Neural cell (in vitro differentiated cells): ENCODE measurements at regions not wholly inside any gene's neighbourhood (a gene's known extent, or its start where the extent isn't known, plus 50 kb on each side); places are given as distances from the start of the nearest gene placed in this dataset.

Experiments
- H2AFZ ChIP-seq: fragments of 200-600, 300-800 bp; sonication (generic), shearing (Covaris generic); 2 replicates; pipeline ENCODE4 v1.6.0; 2014; ENCODE audit warnings: low read depth, mild to moderate bottlenecking, antibody characterized with exemption, low read length, moderate library complexity
- H3F3A ChIP-seq: fragments of 200-600 bp; shearing (Covaris generic); 2 replicates; pipeline ENCODE4 v1.6.1; 2016; ENCODE audit warnings: mild to moderate bottlenecking, moderate library complexity, mixed read lengths, antibody characterized with exemption, low read length; ENCODE audit not compliant: insufficient read depth, poor library complexity, severe bottlenecking
- H3K27ac ChIP-seq: fragments of 200-600, 300-800 bp; sonication (generic), shearing (Covaris generic); 2 replicates; pipeline ENCODE4 v1.5.1; 2014; ENCODE audit warnings: mild to moderate bottlenecking, low read length, moderate library complexity
- H3K27me3 ChIP-seq: fragments of 300-800, 200-600 bp; sonication (generic), shearing (Covaris generic); 2 replicates; pipeline ENCODE4 v1.6.0; 2014; ENCODE audit warnings: mild to moderate bottlenecking, low read depth, low read length, moderate library complexity; ENCODE audit not compliant: insufficient read depth
- H3K36me3 ChIP-seq: fragments of 300-800, 200-600 bp; sonication (generic), shearing (Covaris generic); 2 replicates; pipeline ENCODE4 v1.5.1; 2014; ENCODE audit warnings: mild to moderate bottlenecking, antibody characterized with exemption, low read length, moderate library complexity; ENCODE audit not compliant: insufficient read depth
- H3K4me2 ChIP-seq: fragments of 300-800, 200-600 bp; sonication (generic), shearing (Covaris generic); 2 replicates; pipeline ENCODE4 v1.6.0; 2014; ENCODE audit warnings: mild to moderate bottlenecking, low read length
- H3K4me3 ChIP-seq: fragments of 300-800, 200-600 bp; sonication (generic), shearing (Covaris generic); 2 replicates; pipeline ENCODE4 v1.5.1; 2014; ENCODE audit warnings: mild to moderate bottlenecking, low read length, moderate library complexity
- H3K79me2 ChIP-seq: fragments of 200-600 bp; shearing (Covaris generic); replicated peaks from 2 replicates; pipeline ENCODE4 v1.6.0; 2014; ENCODE audit warnings: mild to moderate bottlenecking, low read length, moderate library complexity; ENCODE audit not compliant: insufficient read depth
- H3K9ac ChIP-seq: fragments of 300-800, 200-600 bp; sonication (generic), shearing (Covaris generic); 2 replicates; pipeline ENCODE4 v1.6.1; 2016; ENCODE audit warnings: mild to moderate bottlenecking, low read length, mixed read lengths
- H3K9me2 ChIP-seq: fragments of 200-600 bp; shearing (Covaris generic); 2 replicates; pipeline ENCODE4 v1.6.1; 2016; ENCODE audit warnings: mild to moderate bottlenecking, low read length, mixed read lengths; ENCODE audit not compliant: insufficient read depth
- H3K9me3 ChIP-seq: fragments of 200-600, 300-800 bp; sonication (generic), shearing (Covaris generic); 2 replicates; pipeline ENCODE4 v1.6.1; 2016; ENCODE audit warnings: mild to moderate bottlenecking, mixed run types, low read length, moderate library complexity, mixed read lengths
- H4K20me1 ChIP-seq: fragments of 200-600 bp; shearing (Covaris generic); 2 replicates; pipeline ENCODE4 v1.6.1; 2016; ENCODE audit warnings: mild to moderate bottlenecking, mixed run types; ENCODE audit not compliant: insufficient read depth
- EP300 ChIP-seq: fragments of 450-650 bp; conservative IDR thresholded peaks from 2 replicates; pipeline ENCODE4 v1.6.1; 2014; ENCODE audit warnings: antibody characterized with exemption, mild to moderate bottlenecking, moderate library complexity; ENCODE audit not compliant: poor library complexity, severe bottlenecking
- EZH2 ChIP-seq: fragments of 200-600, 300-800 bp; shearing (Covaris generic), sonication (generic); IDR thresholded peaks from 2 replicates; pipeline ENCODE4 v1.6.1; 2014; ENCODE audit warnings: antibody characterized with exemption, low read length, borderline replicate concordance, mild to moderate bottlenecking; ENCODE audit not compliant: insufficient read depth, poor library complexity, severe bottlenecking
- MXI1 ChIP-seq: fragments of 450-650 bp; conservative IDR thresholded peaks from 2 replicates; pipeline ENCODE4 v1.6.1; 2014; ENCODE audit warnings: antibody characterized with exemption, mild to moderate bottlenecking; ENCODE audit not compliant: poor library complexity, severe bottlenecking
- POLR2AphosphoS5 ChIP-seq: IDR thresholded peaks from 2 replicates; pipeline ENCODE4 v1.6.1; 2012
- RAD21 ChIP-seq: fragments of 450-650 bp; conservative IDR thresholded peaks from 2 replicates; pipeline ENCODE4 v1.6.1; 2014; ENCODE audit warnings: antibody characterized with exemption, mild to moderate bottlenecking, moderate library complexity
- SMC3 ChIP-seq: fragments of 450-650 bp; conservative IDR thresholded peaks from 2 replicates; pipeline ENCODE4 v1.6.1; 2014; ENCODE audit warnings: antibody characterized with exemption, mild to moderate bottlenecking, moderate library complexity; ENCODE audit not compliant: poor library complexity
- TAF1 ChIP-seq: IDR thresholded peaks from 2 replicates; pipeline ENCODE4 v1.6.1; 2012; ENCODE audit warnings: low read depth
- TF ChIP-seq, protein P1 (sequence below): fragments of 450-650 bp; IDR thresholded peaks from 2 replicates; pipeline ENCODE4 v1.5.1; 2014; ENCODE audit warnings: antibody characterized with exemption, mild to moderate bottlenecking, moderate library complexity; ENCODE audit not compliant: poor library complexity, severe bottlenecking
- TF ChIP-seq, protein P2 (sequence below): IDR thresholded peaks from 2 replicates; pipeline ENCODE4 v1.6.1; 2012; ENCODE audit warnings: borderline replicate concordance

GRCh38 chr1:118325550-118326225 lies 140.7 kb upstream of the SPAG17 start:
- no peak overlapping the region for H3K27ac ChIP-seq
- H2AFZ ChIP-seq, result no peak overlapping the region
- H3K36me3 ChIP-seq, result no peaks in the 10 kb centered on the region
- no peak overlapping the region for H3K4me3 ChIP-seq
- H3F3A ChIP-seq, result no peaks in the 10 kb centered on the region
- H4K20me1 ChIP-seq, result no peaks in the 10 kb centered on the region
- no peaks in the 10 kb centered on the region for H3K79me2 ChIP-seq
- no peak overlapping the region for H3K9ac ChIP-seq
- no peaks in the 10 kb centered on the region for H3K9me2 ChIP-seq
- no peak overlapping the region for H3K4me2 ChIP-seq
- TF ChIP-seq SMC3, result no peak
- TF ChIP-seq EP300, result no peak
- TF ChIP-seq TAF1, result no peak
- TF ChIP-seq POLR2AphosphoS5, result no peak
- TF ChIP-seq MXI1, result no peak
- TF ChIP-seq RAD21, result no peak
- TF ChIP-seq, protein P1, sequence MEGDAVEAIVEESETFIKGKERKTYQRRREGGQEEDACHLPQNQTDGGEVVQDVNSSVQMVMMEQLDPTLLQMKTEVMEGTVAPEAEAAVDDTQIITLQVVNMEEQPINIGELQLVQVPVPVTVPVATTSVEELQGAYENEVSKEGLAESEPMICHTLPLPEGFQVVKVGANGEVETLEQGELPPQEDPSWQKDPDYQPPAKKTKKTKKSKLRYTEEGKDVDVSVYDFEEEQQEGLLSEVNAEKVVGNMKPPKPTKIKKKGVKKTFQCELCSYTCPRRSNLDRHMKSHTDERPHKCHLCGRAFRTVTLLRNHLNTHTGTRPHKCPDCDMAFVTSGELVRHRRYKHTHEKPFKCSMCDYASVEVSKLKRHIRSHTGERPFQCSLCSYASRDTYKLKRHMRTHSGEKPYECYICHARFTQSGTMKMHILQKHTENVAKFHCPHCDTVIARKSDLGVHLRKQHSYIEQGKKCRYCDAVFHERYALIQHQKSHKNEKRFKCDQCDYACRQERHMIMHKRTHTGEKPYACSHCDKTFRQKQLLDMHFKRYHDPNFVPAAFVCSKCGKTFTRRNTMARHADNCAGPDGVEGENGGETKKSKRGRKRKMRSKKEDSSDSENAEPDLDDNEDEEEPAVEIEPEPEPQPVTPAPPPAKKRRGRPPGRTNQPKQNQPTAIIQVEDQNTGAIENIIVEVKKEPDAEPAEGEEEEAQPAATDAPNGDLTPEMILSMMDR, result no peak
- no peak for TF ChIP-seq EZH2
- TF ChIP-seq, protein P2, sequence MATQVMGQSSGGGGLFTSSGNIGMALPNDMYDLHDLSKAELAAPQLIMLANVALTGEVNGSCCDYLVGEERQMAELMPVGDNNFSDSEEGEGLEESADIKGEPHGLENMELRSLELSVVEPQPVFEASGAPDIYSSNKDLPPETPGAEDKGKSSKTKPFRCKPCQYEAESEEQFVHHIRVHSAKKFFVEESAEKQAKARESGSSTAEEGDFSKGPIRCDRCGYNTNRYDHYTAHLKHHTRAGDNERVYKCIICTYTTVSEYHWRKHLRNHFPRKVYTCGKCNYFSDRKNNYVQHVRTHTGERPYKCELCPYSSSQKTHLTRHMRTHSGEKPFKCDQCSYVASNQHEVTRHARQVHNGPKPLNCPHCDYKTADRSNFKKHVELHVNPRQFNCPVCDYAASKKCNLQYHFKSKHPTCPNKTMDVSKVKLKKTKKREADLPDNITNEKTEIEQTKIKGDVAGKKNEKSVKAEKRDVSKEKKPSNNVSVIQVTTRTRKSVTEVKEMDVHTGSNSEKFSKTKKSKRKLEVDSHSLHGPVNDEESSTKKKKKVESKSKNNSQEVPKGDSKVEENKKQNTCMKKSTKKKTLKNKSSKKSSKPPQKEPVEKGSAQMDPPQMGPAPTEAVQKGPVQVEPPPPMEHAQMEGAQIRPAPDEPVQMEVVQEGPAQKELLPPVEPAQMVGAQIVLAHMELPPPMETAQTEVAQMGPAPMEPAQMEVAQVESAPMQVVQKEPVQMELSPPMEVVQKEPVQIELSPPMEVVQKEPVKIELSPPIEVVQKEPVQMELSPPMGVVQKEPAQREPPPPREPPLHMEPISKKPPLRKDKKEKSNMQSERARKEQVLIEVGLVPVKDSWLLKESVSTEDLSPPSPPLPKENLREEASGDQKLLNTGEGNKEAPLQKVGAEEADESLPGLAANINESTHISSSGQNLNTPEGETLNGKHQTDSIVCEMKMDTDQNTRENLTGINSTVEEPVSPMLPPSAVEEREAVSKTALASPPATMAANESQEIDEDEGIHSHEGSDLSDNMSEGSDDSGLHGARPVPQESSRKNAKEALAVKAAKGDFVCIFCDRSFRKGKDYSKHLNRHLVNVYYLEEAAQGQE, result no peak
- no peaks in the 10 kb centered on the region for H3K9me3 ChIP-seq
- H3K27me3 ChIP-seq, result no peaks in the 10 kb centered on the region

GRCh38 chr1:118323246-118323645 lies 138.2 kb upstream of the SPAG17 start:
- Histone ChIP-seq H3K9me3 (no peaks in the 10 kb centered on the region), H3K9me2 (no peaks in the 10 kb centered on the region), H3K27ac (no peak overlapping the region), H3K9ac (no peak overlapping the region), H3K36me3 (no peaks in the 10 kb centered on the region), H3F3A (no peaks in the 10 kb centered on the region), H3K79me2 (no peaks in the 10 kb centered on the region), H3K27me3 (no peaks in the 10 kb centered on the region), H2AFZ (no peak overlapping the region), H4K20me1 (no peaks in the 10 kb centered on the region), H3K4me2 (no peak overlapping the region), H3K4me3 (no peak overlapping the region)
- TF ChIP-seq EP300, result no peak
- TF ChIP-seq, protein P2, result no peak
